ENCODE measurements at regions not wholly inside any gene's neighbourhood (a gene's known extent, or its start where the extent isn't known, plus 50 kb on each side); places are given as distances from the start of the nearest gene placed in this dataset.

GRCh38 chrX:122555925-122556324, 628.2 kb upstream of the GRIA3 start:
- H3K4me1 ChIP-seq (ENCODE audit: insufficient read depth, low read length), result no peaks in the 10 kb centered on the region
- ATAC-seq (ENCODE audit: insufficient read depth, low read depth), result no peak
- no peak overlapping the region for H3K4me3 ChIP-seq (ENCODE audit: low read depth in 1 of 2, low read length in 2 of 2)
- H3K36me3 ChIP-seq (ENCODE audit: insufficient read depth, low read length), result no peaks in the 10 kb centered on the region
- H3K79me2 ChIP-seq (ENCODE audit: insufficient read depth, low read length), result no peaks in the 10 kb centered on the region
- H2AFZ ChIP-seq (ENCODE audit: low read depth, low read length), result no peak overlapping the region
- no peaks in the 10 kb centered on the region for H3K9me3 ChIP-seq (ENCODE audit: insufficient read depth, low read length, severe bottlenecking)
- no peak for DNase-seq
- H3K4me2 ChIP-seq (ENCODE audit: insufficient read depth, low read length), result no peak overlapping the region
- no peaks in the 10 kb centered on the region for H3K27me3 ChIP-seq (ENCODE audit: insufficient read depth, low read length, poor library complexity)
- no peak overlapping the region for H3K27ac ChIP-seq (ENCODE audit: low read length)
- TF ChIP-seq EZH2 (IDR thresholded peaks at IDR 0.05; ENCODE audit: borderline replicate concordance, low read depth, low read length, severe bottlenecking) (no peak), CTCF (IDR thresholded peaks at IDR 0.05; ENCODE audit: borderline replicate concordance, extremely low read depth, low read length, poor library complexity, severe bottlenecking) (no peak)
- no peaks in the 10 kb centered on the region for H4K20me1 ChIP-seq (ENCODE audit: insufficient read depth, low read length)
- no peak overlapping the region for H3K9ac ChIP-seq (ENCODE audit: low read depth, low read length)

- no peaks in the 10 kb centered on the region for H3K4me1 ChIP-seq (ENCODE audit: insufficient read depth, low read length)
- TF ChIP-seq EZH2 (IDR thresholded peaks at IDR 0.05; ENCODE audit: borderline replicate concordance, low read depth, low read length, severe bottlenecking), result no peak
- no peak for TF ChIP-seq CTCF (IDR thresholded peaks at IDR 0.05; ENCODE audit: borderline replicate concordance, extremely low read depth, low read length, poor library complexity, severe bottlenecking)
- no peak overlapping the region for H3K9ac ChIP-seq (ENCODE audit: low read depth, low read length)
- H3K79me2 ChIP-seq (ENCODE audit: insufficient read depth, low read length), result no peaks in the 10 kb centered on the region
- DNase-seq, result no peak
- H3K4me2 ChIP-seq (ENCODE audit: insufficient read depth, low read length), result no peak overlapping the region
- no peaks in the 10 kb centered on the region for H4K20me1 ChIP-seq (ENCODE audit: insufficient read depth, low read length)
- no peaks in the 10 kb centered on the region for H3K27me3 ChIP-seq (ENCODE audit: insufficient read depth, low read length, poor library complexity)
- H2AFZ ChIP-seq (ENCODE audit: low read depth, low read length), result no peak overlapping the region
- ATAC-seq (ENCODE audit: insufficient read depth, low read depth), result no peak
- no peaks in the 10 kb centered on the region for H3K9me3 ChIP-seq (ENCODE audit: insufficient read depth, low read length, severe bottlenecking)
- no peak overlapping the region for H3K27ac ChIP-seq (ENCODE audit: low read length)
- no peak overlapping the region for H3K4me3 ChIP-seq (ENCODE audit: low read depth in 1 of 2, low read length in 2 of 2)
- no peaks in the 10 kb centered on the region for H3K36me3 ChIP-seq (ENCODE audit: insufficient read depth, low read length)
Measured at GRCh38 chrX:122565952-122566351, 618.1 kb upstream of the GRIA3 start.

- no peak for DNase-seq
- Histone ChIP-seq H4K20me1 (ENCODE audit: insufficient read depth, low read length) (no peaks in the 10 kb centered on the region), H3K27me3 (ENCODE audit: insufficient read depth, low read length, poor library complexity) (no peaks in the 10 kb centered on the region), H3K4me2 (ENCODE audit: insufficient read depth, low read length) (no peak overlapping the region), H3K9me3 (ENCODE audit: insufficient read depth, low read length, severe bottlenecking) (no peaks in the 10 kb centered on the region), H2AFZ (ENCODE audit: low read depth, low read length) (no peak overlapping the region), H3K4me1 (ENCODE audit: insufficient read depth, low read length) (no peaks in the 10 kb centered on the region), H3K9ac (ENCODE audit: low read depth, low read length) (no peak overlapping the region), H3K36me3 (ENCODE audit: insufficient read depth, low read length) (no peaks in the 10 kb centered on the region), H3K4me3 (ENCODE audit: low read depth in 1 of 2, low read length in 2 of 2) (no peak overlapping the region), H3K27ac (ENCODE audit: low read length) (no peak overlapping the region), H3K79me2 (ENCODE audit: insufficient read depth, low read length) (no peaks in the 10 kb centered on the region)
- TF ChIP-seq EZH2 (IDR thresholded peaks at IDR 0.05; ENCODE audit: borderline replicate concordance, low read depth, low read length, severe bottlenecking) (no peak), CTCF (IDR thresholded peaks at IDR 0.05; ENCODE audit: borderline replicate concordance, extremely low read depth, low read length, poor library complexity, severe bottlenecking) (no peak)
- no peak for ATAC-seq (ENCODE audit: insufficient read depth, low read depth)
Measured at GRCh38 chrX:122566401-122566800, 617.7 kb upstream of the GRIA3 start.

- Histone ChIP-seq H3K27ac (ENCODE audit: low read length) (no peak overlapping the region), H3K4me3 (ENCODE audit: low read depth in 1 of 2, low read length in 2 of 2) (no peak overlapping the region), H2AFZ (ENCODE audit: low read depth, low read length) (no peak overlapping the region), H3K4me1 (ENCODE audit: insufficient read depth, low read length) (no peaks in the 10 kb centered on the region), H3K4me2 (ENCODE audit: insufficient read depth, low read length) (no peak overlapping the region), H3K36me3 (ENCODE audit: insufficient read depth, low read length) (no peaks in the 10 kb centered on the region), H3K79me2 (ENCODE audit: insufficient read depth, low read length) (no peaks in the 10 kb centered on the region), H3K9ac (ENCODE audit: low read depth, low read length) (no peak overlapping the region), H3K27me3 (ENCODE audit: insufficient read depth, low read length, poor library complexity) (no peaks in the 10 kb centered on the region), H3K9me3 (ENCODE audit: insufficient read depth, low read length, severe bottlenecking) (no peaks in the 10 kb centered on the region), H4K20me1 (ENCODE audit: insufficient read depth, low read length) (no peaks in the 10 kb centered on the region)
- ATAC-seq (ENCODE audit: insufficient read depth, low read depth) (no peak), DNase-seq (no peak)
- TF ChIP-seq EZH2 (IDR thresholded peaks at IDR 0.05; ENCODE audit: borderline replicate concordance, low read depth, low read length, severe bottlenecking) (no peak), CTCF (IDR thresholded peaks at IDR 0.05; ENCODE audit: borderline replicate concordance, extremely low read depth, low read length, poor library complexity, severe bottlenecking) (no peak)
Measured at GRCh38 chrX:122567911-122568310, 616.2 kb upstream of the GRIA3 start.

Data from DND-41 (cell line).